HL-60 (cell line): ENCODE measurements at regions not wholly inside any gene's neighbourhood (a gene's known extent, or its start where the extent isn't known, plus 50 kb on each side); places are given as distances from the start of the nearest gene placed in this dataset.

ENCODE experiments used
- DNase-seq, 2 experiments: peaks; one replicate each; pipeline ENCODE4 v3.0.0-alpha.2; 2010 to 2020; ENCODE audit warnings: low read depth in 1 of 2, low spot score in 1 of 2
- H3K27ac ChIP-seq: fragments of 250-450 bp; sonication (Bioruptor Pico); replicated peaks from 2 replicates; pipeline ENCODE4 v1.5.1; 2020; ENCODE audit warnings: mild to moderate bottlenecking, moderate library complexity
- H3K27me3 ChIP-seq: fragments of 250-450 bp; sonication (Bioruptor Pico); 2 replicates; pipeline ENCODE4 v1.5.1; 2021; ENCODE audit warnings: mild to moderate bottlenecking, moderate library complexity; ENCODE audit not compliant: insufficient read depth, poor library complexity, severe bottlenecking
- H3K4me3 ChIP-seq: replicated peaks from 2 replicates; pipeline ENCODE4 v1.5.1; 2011; ENCODE audit warnings: mild to moderate bottlenecking, control low read depth, low read length; ENCODE audit not compliant: insufficient read depth
- GABPA ChIP-seq: IDR thresholded peaks from 2 replicates; pipeline ENCODE4 v1.6.1; 2012; ENCODE audit warnings: low read depth
- POLR2AphosphoS5 ChIP-seq: IDR thresholded peaks from 2 replicates; pipeline ENCODE4 v1.6.1; 2012; ENCODE audit warnings: low read depth
- SPI1 ChIP-seq: IDR thresholded peaks from 2 replicates; pipeline ENCODE4 v1.6.1; 2012; ENCODE audit warnings: low read depth, mild to moderate bottlenecking, borderline replicate concordance
- TF ChIP-seq, protein P1 (sequence below): IDR thresholded peaks from 2 replicates; pipeline ENCODE4 v1.6.1; 2012; ENCODE audit warnings: low read depth; ENCODE audit not compliant: insufficient replicate concordance
- TF ChIP-seq, protein P2 (sequence below): IDR thresholded peaks from one replicate; pipeline ENCODE4 v1.5.1; 2011; ENCODE audit warnings: low read length, control low read depth, inconsistent platforms; ENCODE audit not compliant: insufficient read depth

DNA sequence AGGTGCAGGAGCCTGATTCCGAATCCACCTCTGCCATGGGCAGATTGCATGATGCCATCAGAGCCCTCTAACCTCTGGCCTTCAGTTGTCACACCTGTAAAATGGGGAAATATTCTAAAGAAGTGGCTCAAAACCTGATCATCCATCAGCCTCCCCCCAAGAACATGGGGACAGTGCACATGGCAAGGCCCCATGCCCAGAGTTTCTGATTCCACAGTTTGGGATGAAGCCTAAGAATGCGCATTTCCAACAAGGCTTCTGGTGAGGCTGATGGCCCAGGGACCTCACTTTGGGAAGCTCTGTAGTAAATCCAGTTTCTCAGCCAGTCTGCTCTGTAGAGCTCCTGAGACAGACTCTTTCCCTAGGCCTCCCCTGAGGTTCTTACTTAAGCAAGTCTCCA, 119.9 kb upstream of the CD93 start:
- TF ChIP-seq GABPA (no peak), SPI1 (no peak), POLR2AphosphoS5 (no peak)
- TF ChIP-seq, protein P1, sequence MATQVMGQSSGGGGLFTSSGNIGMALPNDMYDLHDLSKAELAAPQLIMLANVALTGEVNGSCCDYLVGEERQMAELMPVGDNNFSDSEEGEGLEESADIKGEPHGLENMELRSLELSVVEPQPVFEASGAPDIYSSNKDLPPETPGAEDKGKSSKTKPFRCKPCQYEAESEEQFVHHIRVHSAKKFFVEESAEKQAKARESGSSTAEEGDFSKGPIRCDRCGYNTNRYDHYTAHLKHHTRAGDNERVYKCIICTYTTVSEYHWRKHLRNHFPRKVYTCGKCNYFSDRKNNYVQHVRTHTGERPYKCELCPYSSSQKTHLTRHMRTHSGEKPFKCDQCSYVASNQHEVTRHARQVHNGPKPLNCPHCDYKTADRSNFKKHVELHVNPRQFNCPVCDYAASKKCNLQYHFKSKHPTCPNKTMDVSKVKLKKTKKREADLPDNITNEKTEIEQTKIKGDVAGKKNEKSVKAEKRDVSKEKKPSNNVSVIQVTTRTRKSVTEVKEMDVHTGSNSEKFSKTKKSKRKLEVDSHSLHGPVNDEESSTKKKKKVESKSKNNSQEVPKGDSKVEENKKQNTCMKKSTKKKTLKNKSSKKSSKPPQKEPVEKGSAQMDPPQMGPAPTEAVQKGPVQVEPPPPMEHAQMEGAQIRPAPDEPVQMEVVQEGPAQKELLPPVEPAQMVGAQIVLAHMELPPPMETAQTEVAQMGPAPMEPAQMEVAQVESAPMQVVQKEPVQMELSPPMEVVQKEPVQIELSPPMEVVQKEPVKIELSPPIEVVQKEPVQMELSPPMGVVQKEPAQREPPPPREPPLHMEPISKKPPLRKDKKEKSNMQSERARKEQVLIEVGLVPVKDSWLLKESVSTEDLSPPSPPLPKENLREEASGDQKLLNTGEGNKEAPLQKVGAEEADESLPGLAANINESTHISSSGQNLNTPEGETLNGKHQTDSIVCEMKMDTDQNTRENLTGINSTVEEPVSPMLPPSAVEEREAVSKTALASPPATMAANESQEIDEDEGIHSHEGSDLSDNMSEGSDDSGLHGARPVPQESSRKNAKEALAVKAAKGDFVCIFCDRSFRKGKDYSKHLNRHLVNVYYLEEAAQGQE: no peak
- TF ChIP-seq, protein P2, sequence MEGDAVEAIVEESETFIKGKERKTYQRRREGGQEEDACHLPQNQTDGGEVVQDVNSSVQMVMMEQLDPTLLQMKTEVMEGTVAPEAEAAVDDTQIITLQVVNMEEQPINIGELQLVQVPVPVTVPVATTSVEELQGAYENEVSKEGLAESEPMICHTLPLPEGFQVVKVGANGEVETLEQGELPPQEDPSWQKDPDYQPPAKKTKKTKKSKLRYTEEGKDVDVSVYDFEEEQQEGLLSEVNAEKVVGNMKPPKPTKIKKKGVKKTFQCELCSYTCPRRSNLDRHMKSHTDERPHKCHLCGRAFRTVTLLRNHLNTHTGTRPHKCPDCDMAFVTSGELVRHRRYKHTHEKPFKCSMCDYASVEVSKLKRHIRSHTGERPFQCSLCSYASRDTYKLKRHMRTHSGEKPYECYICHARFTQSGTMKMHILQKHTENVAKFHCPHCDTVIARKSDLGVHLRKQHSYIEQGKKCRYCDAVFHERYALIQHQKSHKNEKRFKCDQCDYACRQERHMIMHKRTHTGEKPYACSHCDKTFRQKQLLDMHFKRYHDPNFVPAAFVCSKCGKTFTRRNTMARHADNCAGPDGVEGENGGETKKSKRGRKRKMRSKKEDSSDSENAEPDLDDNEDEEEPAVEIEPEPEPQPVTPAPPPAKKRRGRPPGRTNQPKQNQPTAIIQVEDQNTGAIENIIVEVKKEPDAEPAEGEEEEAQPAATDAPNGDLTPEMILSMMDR: no peak

DNA sequence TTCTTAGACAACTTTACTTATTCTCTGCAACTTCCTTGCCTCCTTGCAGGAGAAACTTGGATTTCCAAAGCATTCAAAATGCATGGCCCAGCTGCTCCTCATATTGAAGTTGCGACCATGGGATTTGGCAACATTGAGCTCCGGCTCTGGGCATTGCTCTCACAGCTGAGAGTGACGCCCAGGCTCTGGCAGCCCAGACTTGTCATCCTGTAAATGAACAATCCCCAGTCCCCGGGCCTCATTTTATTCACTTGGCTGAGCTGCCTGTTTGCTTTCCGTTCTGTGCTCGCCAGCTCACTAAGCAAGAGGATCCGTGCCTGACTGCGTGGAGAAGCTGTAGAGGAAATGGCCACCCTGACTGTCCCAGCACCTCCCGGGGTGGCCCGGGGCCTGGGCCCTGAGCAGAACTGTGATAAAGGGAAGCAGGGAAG, 119.5 kb upstream of the CD93 start:
- no peak overlapping the region for H3K27ac ChIP-seq
- DNase-seq: no peak
- TF ChIP-seq, protein P1: no peak
- TF ChIP-seq, protein P2: no peak
- TF ChIP-seq GABPA: no peak
- no peak for TF ChIP-seq POLR2AphosphoS5
- no peak for TF ChIP-seq SPI1
- no peaks in the 10 kb centered on the region for H3K27me3 ChIP-seq
- H3K4me3 ChIP-seq: no peak overlapping the region

More for the DNA sequence above, 119.9 kb upstream of the CD93 start:
- H3K4me3 ChIP-seq: no peak overlapping the region
- H3K27ac ChIP-seq: no peak overlapping the region
- no peak for DNase-seq
- no peaks in the 10 kb centered on the region for H3K27me3 ChIP-seq

DNA sequence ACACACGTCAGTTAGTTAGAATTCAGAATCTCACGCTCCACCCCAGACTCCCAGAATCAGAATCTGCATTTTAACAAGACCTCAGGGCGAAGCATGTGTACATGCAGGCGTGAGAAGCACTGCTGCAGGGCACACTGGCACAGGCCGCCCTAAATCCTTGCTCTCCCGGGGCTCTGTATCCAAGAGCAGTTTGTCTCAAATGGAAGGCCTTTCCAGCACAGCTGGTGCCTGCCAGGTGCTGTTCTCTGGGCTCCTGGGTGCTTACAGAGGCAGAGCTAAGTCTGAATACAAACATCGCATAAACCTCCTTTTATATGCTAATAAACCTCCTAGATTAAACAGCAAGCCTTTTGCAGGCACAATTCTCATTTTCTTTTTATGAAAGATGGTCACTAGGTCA, 119.1 kb upstream of the CD93 start:
- TF ChIP-seq SPI1: no peak
- TF ChIP-seq, protein P1: no peak
- TF ChIP-seq POLR2AphosphoS5: no peak
- TF ChIP-seq, protein P2: no peak
- TF ChIP-seq GABPA: no peak
- no peak for DNase-seq
- H3K27ac ChIP-seq: no peak overlapping the region
- no peak overlapping the region for H3K4me3 ChIP-seq
- no peaks in the 10 kb centered on the region for H3K27me3 ChIP-seq
